ENCODE measurements at regions not wholly inside any gene's neighbourhood (a gene's known extent, or its start where the extent isn't known, plus 50 kb on each side); places are given as distances from the start of the nearest gene placed in this dataset.

DNA sequence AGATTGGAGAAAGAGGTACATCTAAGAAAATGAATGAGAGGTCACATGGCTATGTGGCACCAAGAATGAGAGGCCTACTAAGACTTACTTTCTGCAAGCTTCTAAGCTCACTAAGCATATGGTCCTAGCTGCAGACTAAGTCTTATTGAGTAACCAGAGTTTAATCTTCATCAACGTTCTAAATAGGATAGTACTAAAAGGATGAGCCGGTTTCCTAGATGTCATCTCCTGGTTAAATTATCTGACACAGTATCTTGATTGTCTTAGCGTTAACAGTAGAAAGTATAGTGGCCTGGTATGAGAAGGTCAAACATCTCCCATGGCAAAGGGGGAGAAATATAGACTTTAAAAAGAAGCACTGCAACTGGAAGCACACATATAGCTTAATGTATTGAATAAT is 448.1 kb downstream of the PDGFC start:
- intact Hi-C loops (cut with DNase I; ENCODE audit: low total_unique reads) (no loop called here), in situ Hi-C loops (cut with MboI; ENCODE audit: low sequenced_read_pairs in 4 of 4) (no loop called here)
- Histone ChIP-seq H3K4me3 (no peak overlapping the region), H3K4me1 (no peaks in the 10 kb centered on the region), H3K9me3 (no peaks in the 10 kb centered on the region), H3K27ac (no peak overlapping the region), H3K27me3 (no peaks in the 10 kb centered on the region), H3K36me3 (no peaks in the 10 kb centered on the region)
- DNase-seq (no peak), ATAC-seq (no peak)
- TF ChIP-seq POLR2A (IDR thresholded peaks at IDR 0.05) = no peak
- TF ChIP-seq, protein P1, sequence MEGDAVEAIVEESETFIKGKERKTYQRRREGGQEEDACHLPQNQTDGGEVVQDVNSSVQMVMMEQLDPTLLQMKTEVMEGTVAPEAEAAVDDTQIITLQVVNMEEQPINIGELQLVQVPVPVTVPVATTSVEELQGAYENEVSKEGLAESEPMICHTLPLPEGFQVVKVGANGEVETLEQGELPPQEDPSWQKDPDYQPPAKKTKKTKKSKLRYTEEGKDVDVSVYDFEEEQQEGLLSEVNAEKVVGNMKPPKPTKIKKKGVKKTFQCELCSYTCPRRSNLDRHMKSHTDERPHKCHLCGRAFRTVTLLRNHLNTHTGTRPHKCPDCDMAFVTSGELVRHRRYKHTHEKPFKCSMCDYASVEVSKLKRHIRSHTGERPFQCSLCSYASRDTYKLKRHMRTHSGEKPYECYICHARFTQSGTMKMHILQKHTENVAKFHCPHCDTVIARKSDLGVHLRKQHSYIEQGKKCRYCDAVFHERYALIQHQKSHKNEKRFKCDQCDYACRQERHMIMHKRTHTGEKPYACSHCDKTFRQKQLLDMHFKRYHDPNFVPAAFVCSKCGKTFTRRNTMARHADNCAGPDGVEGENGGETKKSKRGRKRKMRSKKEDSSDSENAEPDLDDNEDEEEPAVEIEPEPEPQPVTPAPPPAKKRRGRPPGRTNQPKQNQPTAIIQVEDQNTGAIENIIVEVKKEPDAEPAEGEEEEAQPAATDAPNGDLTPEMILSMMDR (IDR thresholded peaks at IDR 0.05 in 4 of 5, conservative IDR thresholded peaks at IDR 0.05 in 1 of 5) = no peak

DNA sequence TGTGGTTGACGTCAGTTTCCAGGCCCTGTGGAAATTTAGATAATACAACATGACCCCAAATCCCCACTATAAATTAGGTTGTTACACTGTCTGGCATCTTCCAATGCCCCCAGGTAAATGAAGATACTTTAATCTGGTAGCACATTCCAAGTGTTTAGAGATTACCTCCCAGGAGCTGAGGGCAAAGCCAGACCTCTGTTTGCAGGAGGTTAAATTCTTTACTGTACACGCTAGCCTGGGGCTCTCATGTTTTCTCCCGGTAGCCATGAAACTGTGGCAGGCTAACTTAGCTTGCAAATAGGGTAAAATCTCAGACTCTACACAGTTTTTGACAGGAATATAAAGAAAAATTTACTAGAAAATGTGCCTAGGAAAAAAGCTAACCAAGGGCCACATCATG is 450.0 kb downstream of the PDGFC start:
- H3K27me3 ChIP-seq = no peaks in the 10 kb centered on the region
- in situ Hi-C loops (cut with MboI; ENCODE audit: low sequenced_read_pairs in 4 of 4) (no loop called here), intact Hi-C loops (cut with DNase I; ENCODE audit: low total_unique reads) (no loop called here)
- H3K4me3 ChIP-seq = no peak overlapping the region
- no peak overlapping the region for H3K27ac ChIP-seq
- no peaks in the 10 kb centered on the region for H3K4me1 ChIP-seq
- no peaks in the 10 kb centered on the region for H3K9me3 ChIP-seq
- DNase-seq (no peak), ATAC-seq (no peak)
- H3K36me3 ChIP-seq = no peaks in the 10 kb centered on the region
- TF ChIP-seq, protein P1 (IDR thresholded peaks at IDR 0.05 in 4 of 5, conservative IDR thresholded peaks at IDR 0.05 in 1 of 5) = no peak
- TF ChIP-seq POLR2A (IDR thresholded peaks at IDR 0.05) = no peak

DNA sequence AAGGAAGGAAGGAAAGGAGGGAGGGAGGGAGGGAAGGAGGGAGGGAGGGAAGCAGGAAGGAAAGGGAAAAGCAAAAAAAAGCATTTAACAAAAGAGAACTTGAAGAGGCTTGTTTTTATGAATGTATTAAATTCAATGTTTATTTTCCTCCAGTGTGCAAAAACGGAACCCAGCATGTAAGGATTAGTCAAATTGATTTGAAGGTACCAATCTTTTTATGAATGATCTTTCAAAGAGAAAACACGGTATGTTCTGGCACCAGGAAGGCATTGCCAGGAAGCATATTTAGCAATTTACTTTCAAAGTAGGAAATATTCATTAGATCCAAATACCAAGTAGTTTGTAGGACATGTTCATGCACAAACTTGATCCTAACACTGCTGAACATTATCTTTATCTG is 453.6 kb downstream of the PDGFC start:
- DNase-seq (no peak), ATAC-seq (no peak)
- TF ChIP-seq, protein P1 (IDR thresholded peaks at IDR 0.05 in 4 of 5, conservative IDR thresholded peaks at IDR 0.05 in 1 of 5) = no peak
- no peak for TF ChIP-seq POLR2A (IDR thresholded peaks at IDR 0.05)
- no peaks in the 10 kb centered on the region for H3K36me3 ChIP-seq
- no peaks in the 10 kb centered on the region for H3K4me1 ChIP-seq
- intact Hi-C loops (cut with DNase I; ENCODE audit: low total_unique reads) = no loop called here
- H3K27me3 ChIP-seq = no peaks in the 10 kb centered on the region
- no peak overlapping the region for H3K4me3 ChIP-seq
- in situ Hi-C loops (cut with MboI; ENCODE audit: low sequenced_read_pairs in 4 of 4) = no loop called here
- H3K9me3 ChIP-seq = no peaks in the 10 kb centered on the region
- H3K27ac ChIP-seq = no peak overlapping the region

DNA sequence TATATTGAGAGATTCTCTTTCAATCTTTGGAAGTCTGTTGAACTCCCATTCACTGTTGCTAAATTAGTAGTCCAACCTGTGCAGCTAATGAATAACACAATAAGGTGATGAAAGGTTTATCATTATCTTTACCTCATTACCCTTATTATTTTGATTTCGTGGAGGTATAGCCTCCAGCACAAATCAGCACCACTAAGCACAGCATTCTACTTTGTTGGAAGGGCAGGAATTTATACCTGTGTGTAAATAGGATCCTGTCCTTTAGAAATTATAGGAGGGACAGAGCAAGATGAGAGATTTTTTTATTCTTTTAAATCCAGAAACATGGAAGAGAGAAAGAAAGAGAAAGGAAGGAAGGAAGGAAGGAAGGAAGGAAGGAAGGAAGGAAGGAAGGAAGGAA is 454.1 kb downstream of the PDGFC start:
- Histone ChIP-seq H3K4me1 (no peaks in the 10 kb centered on the region), H3K27ac (no peak overlapping the region), H3K36me3 (no peaks in the 10 kb centered on the region), H3K9me3 (no peaks in the 10 kb centered on the region), H3K4me3 (no peak overlapping the region), H3K27me3 (no peaks in the 10 kb centered on the region)
- ATAC-seq (no peak), DNase-seq (no peak)
- intact Hi-C loops (cut with DNase I; ENCODE audit: low total_unique reads) = no loop called here
- in situ Hi-C loops (cut with MboI; ENCODE audit: low sequenced_read_pairs in 4 of 4) = no loop called here
- TF ChIP-seq POLR2A (IDR thresholded peaks at IDR 0.05) = no peak
- TF ChIP-seq, protein P1 (IDR thresholded peaks at IDR 0.05 in 4 of 5, conservative IDR thresholded peaks at IDR 0.05 in 1 of 5) = no peak

DNA sequence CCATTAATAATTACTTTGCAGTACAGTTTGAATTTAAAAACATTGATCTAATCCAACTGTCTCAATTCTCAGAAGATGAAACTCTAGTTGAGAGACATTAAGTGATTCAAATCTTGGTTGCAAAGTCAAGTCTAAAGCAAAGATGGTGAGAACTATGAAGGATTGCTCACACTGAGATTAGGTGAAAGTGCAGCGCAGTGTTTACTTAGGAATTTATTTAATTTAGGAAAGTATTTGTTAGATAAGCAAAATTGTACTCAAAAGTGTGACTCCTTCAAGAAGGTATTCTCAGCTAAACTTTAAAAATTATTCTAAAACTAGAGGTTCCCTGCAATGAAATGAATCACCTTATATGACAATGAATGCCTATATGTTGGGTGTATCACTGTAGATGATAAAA is 454.9 kb downstream of the PDGFC start:
- intact Hi-C loops (cut with DNase I; ENCODE audit: low total_unique reads) = no loop called here
- in situ Hi-C loops (cut with MboI; ENCODE audit: low sequenced_read_pairs in 4 of 4) = no loop called here

More for the DNA sequence above, 454.9 kb downstream of the PDGFC start:
- H3K27ac ChIP-seq = no peak overlapping the region
- H3K4me1 ChIP-seq = no peaks in the 10 kb centered on the region
- TF ChIP-seq, protein P1 (IDR thresholded peaks at IDR 0.05 in 4 of 5, conservative IDR thresholded peaks at IDR 0.05 in 1 of 5) = no peak
- no peak for TF ChIP-seq POLR2A (IDR thresholded peaks at IDR 0.05)
- no peak for ATAC-seq
- no peaks in the 10 kb centered on the region for H3K36me3 ChIP-seq
- no peak overlapping the region for H3K4me3 ChIP-seq
- no peaks in the 10 kb centered on the region for H3K9me3 ChIP-seq
- H3K27me3 ChIP-seq = no peaks in the 10 kb centered on the region
- no peak for DNase-seq

Data from gastrocnemius medialis (tissue), 4 donors.